ENCODE measurements at regions not wholly inside any gene's neighbourhood (a gene's known extent, or its start where the extent isn't known, plus 50 kb on each side); places are given as distances from the start of the nearest gene placed in this dataset.
"Not testable (repeated sequence)": the region's sequence is repeated elsewhere in the genome, so short reads cannot be mapped to it uniquely, and the experiment has no call there.

GRCh38 chr22:22988785-22989184, 81.5 kb upstream of the GNAZ start:
- no peak overlapping the region for H2BK120ac ChIP-seq (ENCODE audit: insufficient read depth, low read length, poor library complexity)
- no peaks in the 10 kb centered on the region for H3K4me1 ChIP-seq (ENCODE audit: control insufficient read depth in 1 of 2, insufficient read depth in 2 of 2, low read length in 2 of 2)
- H3K18ac ChIP-seq (ENCODE audit: low read length): no peak overlapping the region
- no peak overlapping the region for H2BK5ac ChIP-seq (ENCODE audit: low read depth, low read length, poor library complexity)
- peaks cover 12% of the 10 kb centered on the region for H3K9me3 ChIP-seq (ENCODE audit: insufficient read depth, low read depth, low read length)
- H4K91ac ChIP-seq (ENCODE audit: low read depth, low read length): no peak overlapping the region
- H3K79me2 ChIP-seq (ENCODE audit: control insufficient read depth, insufficient read depth, low read length, poor library complexity): no peaks in the 10 kb centered on the region
- H3K27me3 ChIP-seq (ENCODE audit: insufficient read depth, low read length): no peaks in the 10 kb centered on the region
- H2AFZ ChIP-seq (ENCODE audit: insufficient read depth, low read length, poor library complexity): no peak overlapping the region
- no peak overlapping the region for H3K9ac ChIP-seq (ENCODE audit: low read length)
- H3K4me3 ChIP-seq (ENCODE audit: low read depth, low read length): no peak overlapping the region
- no peaks in the 10 kb centered on the region for H3K36me3 ChIP-seq (ENCODE audit: control insufficient read depth in 1 of 2, insufficient read depth in 2 of 2, low read length in 2 of 2)
- no peak overlapping the region for H4K8ac ChIP-seq (ENCODE audit: low read depth, low read length)
- no peak overlapping the region for H3K23ac ChIP-seq (ENCODE audit: low read length)
- H2BK12ac ChIP-seq (ENCODE audit: low read length): no peak overlapping the region
- H3K79me1 ChIP-seq (ENCODE audit: low read length): no peaks in the 10 kb centered on the region
- H3K14ac ChIP-seq (ENCODE audit: low read length): no peak overlapping the region
- no peak overlapping the region for H3K4me2 ChIP-seq (ENCODE audit: low read length)
- no peak overlapping the region for H2AK5ac ChIP-seq (ENCODE audit: low read length)
- no peak for DNase-seq
- no peak overlapping the region for H4K12ac ChIP-seq (ENCODE audit: low read depth, low read length)
- no peak overlapping the region for H3K4ac ChIP-seq (ENCODE audit: low read depth, low read length)
- WGBS (ENCODE audit: extremely low coverage, insufficient coverage, insufficient read length): no CpG with 5 or more reads among the region's 3 CpGs
- no peak overlapping the region for H3K27ac ChIP-seq (ENCODE audit: low read depth, low read length)

GRCh38 chr22:22989856-22990255, 80.5 kb upstream of the GNAZ start:
- Histone ChIP-seq H4K8ac (ENCODE audit: low read depth, low read length) (no peak overlapping the region), H3K14ac (ENCODE audit: low read length) (no peak overlapping the region), H3K36me3 (ENCODE audit: control insufficient read depth in 1 of 2, insufficient read depth in 2 of 2, low read length in 2 of 2) (no peaks in the 10 kb centered on the region), H3K27ac (ENCODE audit: low read depth, low read length) (no peak overlapping the region), H2AFZ (ENCODE audit: insufficient read depth, low read length, poor library complexity) (no peak overlapping the region), H2BK5ac (ENCODE audit: low read depth, low read length, poor library complexity) (no peak overlapping the region), H3K9me3 (ENCODE audit: insufficient read depth, low read depth, low read length) (peaks cover 10% of the 10 kb centered on the region), H3K79me1 (ENCODE audit: low read length) (no peaks in the 10 kb centered on the region), H3K18ac (ENCODE audit: low read length) (no peak overlapping the region), H4K12ac (ENCODE audit: low read depth, low read length) (no peak overlapping the region), H2BK120ac (ENCODE audit: insufficient read depth, low read length, poor library complexity) (no peak overlapping the region), H3K23ac (ENCODE audit: low read length) (no peak overlapping the region), H4K91ac (ENCODE audit: low read depth, low read length) (no peak overlapping the region), H3K9ac (ENCODE audit: low read length) (no peak overlapping the region), H2BK12ac (ENCODE audit: low read length) (no peak overlapping the region), H3K4me2 (ENCODE audit: low read length) (no peak overlapping the region), H3K4me1 (ENCODE audit: control insufficient read depth in 1 of 2, insufficient read depth in 2 of 2, low read length in 2 of 2) (no peaks in the 10 kb centered on the region), H3K27me3 (ENCODE audit: insufficient read depth, low read length) (no peaks in the 10 kb centered on the region), H3K79me2 (ENCODE audit: control insufficient read depth, insufficient read depth, low read length, poor library complexity) (no peaks in the 10 kb centered on the region), H3K4ac (ENCODE audit: low read depth, low read length) (no peak overlapping the region), H2AK5ac (ENCODE audit: low read length) (no peak overlapping the region), H3K4me3 (ENCODE audit: low read depth, low read length) (no peak overlapping the region)
- WGBS (ENCODE audit: extremely low coverage, insufficient coverage, insufficient read length): no CpG with 5 or more reads among the region's 3 CpGs
- no peak for DNase-seq

- H2BK5ac ChIP-seq (ENCODE audit: low read depth, low read length, poor library complexity); H3K4me1 ChIP-seq (ENCODE audit: control insufficient read depth in 1 of 2, insufficient read depth in 2 of 2, low read length in 2 of 2); H4K12ac ChIP-seq (ENCODE audit: low read depth, low read length); H3K36me3 ChIP-seq (ENCODE audit: control insufficient read depth in 1 of 2, insufficient read depth in 2 of 2, low read length in 2 of 2); H3K27me3 ChIP-seq (ENCODE audit: insufficient read depth, low read length); H3K79me2 ChIP-seq (ENCODE audit: control insufficient read depth, insufficient read depth, low read length, poor library complexity); H2AK5ac ChIP-seq (ENCODE audit: low read length); H3K4ac ChIP-seq (ENCODE audit: low read depth, low read length); H3K9me3 ChIP-seq (ENCODE audit: insufficient read depth, low read depth, low read length); H2BK12ac ChIP-seq (ENCODE audit: low read length); H2AFZ ChIP-seq (ENCODE audit: insufficient read depth, low read length, poor library complexity); H3K4me2 ChIP-seq (ENCODE audit: low read length); H3K27ac ChIP-seq (ENCODE audit: low read depth, low read length); H3K14ac ChIP-seq (ENCODE audit: low read length); H3K23ac ChIP-seq (ENCODE audit: low read length); H3K79me1 ChIP-seq (ENCODE audit: low read length); H4K8ac ChIP-seq (ENCODE audit: low read depth, low read length); H3K18ac ChIP-seq (ENCODE audit: low read length); H4K91ac ChIP-seq (ENCODE audit: low read depth, low read length); H3K9ac ChIP-seq (ENCODE audit: low read length); H2BK120ac ChIP-seq (ENCODE audit: insufficient read depth, low read length, poor library complexity); H3K4me3 ChIP-seq (ENCODE audit: low read depth, low read length): not testable (repeated sequence)
- peak in 1 of 2 donors; percentile 13 for DNase-seq
- no CpG with 5 or more reads among the region's 7 CpGs for WGBS (ENCODE audit: extremely low coverage, insufficient coverage, insufficient read length)
These were observed 79.4 kb upstream of the GNAZ start for GRCh38 chr22:22990711-22991505.

- H3K23ac ChIP-seq (ENCODE audit: low read length): no peak overlapping the region
- H3K4ac ChIP-seq (ENCODE audit: low read depth, low read length): no peak overlapping the region
- no peak overlapping the region for H4K12ac ChIP-seq (ENCODE audit: low read depth, low read length)
- no peak overlapping the region for H3K14ac ChIP-seq (ENCODE audit: low read length)
- no peak overlapping the region for H2BK5ac ChIP-seq (ENCODE audit: low read depth, low read length, poor library complexity)
- no peaks in the 10 kb centered on the region for H3K27me3 ChIP-seq (ENCODE audit: insufficient read depth, low read length)
- no CpG with 5 or more reads among the region's 3 CpGs for WGBS (ENCODE audit: extremely low coverage, insufficient coverage, insufficient read length)
- H3K9me3 ChIP-seq (ENCODE audit: insufficient read depth, low read depth, low read length): peaks cover 7% of the 10 kb centered on the region
- no peak overlapping the region for H4K91ac ChIP-seq (ENCODE audit: low read depth, low read length)
- H2AFZ ChIP-seq (ENCODE audit: insufficient read depth, low read length, poor library complexity): no peak overlapping the region
- no peak overlapping the region for H3K27ac ChIP-seq (ENCODE audit: low read depth, low read length)
- H3K4me3 ChIP-seq (ENCODE audit: low read depth, low read length): no peak overlapping the region
- H2BK12ac ChIP-seq (ENCODE audit: low read length): no peak overlapping the region
- no peaks in the 10 kb centered on the region for H3K36me3 ChIP-seq (ENCODE audit: control insufficient read depth in 1 of 2, insufficient read depth in 2 of 2, low read length in 2 of 2)
- no peak overlapping the region for H3K18ac ChIP-seq (ENCODE audit: low read length)
- H3K79me1 ChIP-seq (ENCODE audit: low read length): no peaks in the 10 kb centered on the region
- no peak overlapping the region for H2AK5ac ChIP-seq (ENCODE audit: low read length)
- H4K8ac ChIP-seq (ENCODE audit: low read depth, low read length): no peak overlapping the region
- H2BK120ac ChIP-seq (ENCODE audit: insufficient read depth, low read length, poor library complexity): no peak overlapping the region
- no peak for DNase-seq
- no peak overlapping the region for H3K4me2 ChIP-seq (ENCODE audit: low read length)
- no peak overlapping the region for H3K9ac ChIP-seq (ENCODE audit: low read length)
- H3K79me2 ChIP-seq (ENCODE audit: control insufficient read depth, insufficient read depth, low read length, poor library complexity): no peaks in the 10 kb centered on the region
- H3K4me1 ChIP-seq (ENCODE audit: control insufficient read depth in 1 of 2, insufficient read depth in 2 of 2, low read length in 2 of 2): no peaks in the 10 kb centered on the region
These were observed 77.8 kb upstream of the GNAZ start for GRCh38 chr22:22992474-22992873.

Data from trophoblast cell (in vitro differentiated cells and primary cell).